MCF 10A (cell line): ENCODE measurements at regions not wholly inside any gene's neighbourhood (a gene's known extent, or its start where the extent isn't known, plus 50 kb on each side); places are given as distances from the start of the nearest gene placed in this dataset.

Source experiments
- BruUV-seq: library from RNA; stranded (reverse); fragments of 400-500 nt; replicated peaks from 2 replicates; lab custom pipeline; 2021; lab: Mats Ljungman, UMichigan
- CTCF ChIA-PET: fragments of 300-600 bp; sonication (Branson Sonifier 250); formaldehyde crosslinking; extraction: SDS; loops from one replicate; lab custom pipeline; 2021; ENCODE audit warnings: antibody characterized with exemption, inconsistent platforms; lab: Yijun Ruan, JAX
- POLR2A ChIA-PET: fragments of 300-600, 350-650 bp; sonication (Branson Sonifier 250); formaldehyde crosslinking; extraction: SDS; loops from one replicate; lab custom pipeline; 2020; ENCODE audit warnings: antibody characterized with exemption, inconsistent platforms; lab: Yijun Ruan, JAX
- DNase-seq: peaks from one replicate; pipeline ENCODE4 v3.0.0-alpha.2; 2018; ENCODE audit not compliant: unreplicated experiment
- H3K27ac Mint-ChIP-seq: one replicate; pipeline ENCODE4 v1.8.0; 2022; ENCODE audit warnings: mild to moderate bottlenecking, low read depth, mixed read lengths; ENCODE audit not compliant: unreplicated experiment
- H3K27me3 Mint-ChIP-seq: one replicate; pipeline ENCODE4 v1.8.0; 2022; ENCODE audit warnings: mixed read lengths; ENCODE audit not compliant: insufficient read depth, unreplicated experiment
- H3K36me3 Mint-ChIP-seq: one replicate; pipeline ENCODE4 v1.8.0; 2022; ENCODE audit warnings: mild to moderate bottlenecking, moderate library complexity, mixed read lengths; ENCODE audit not compliant: insufficient read depth, unreplicated experiment
- H3K4me1 Mint-ChIP-seq: one replicate; pipeline ENCODE4 v1.8.0; 2022; ENCODE audit warnings: mixed read lengths; ENCODE audit not compliant: insufficient read depth, unreplicated experiment
- H3K4me3 Mint-ChIP-seq: one replicate; pipeline ENCODE4 v1.8.0; 2022; ENCODE audit warnings: mild to moderate bottlenecking, moderate library complexity, mixed read lengths; ENCODE audit not compliant: unreplicated experiment
- H3K9me3 Mint-ChIP-seq: one replicate; pipeline ENCODE4 v1.8.0; 2022; ENCODE audit warnings: mixed read lengths; ENCODE audit not compliant: unreplicated experiment
- intact Hi-C: fragments of 100-400 bp; cut with micrococcal nuclease; formaldehyde crosslinking; loops from 2 replicates; pipeline ENCODE4 v1.14.1; 2022
- TF ChIP-seq, protein P1 (sequence below): fragments of 200-600 bp; IDR thresholded peaks from one replicate; pipeline ENCODE4 v1.8.0; 2022; ENCODE audit warnings: antibody characterized with exemption, mild to moderate bottlenecking; ENCODE audit not compliant: unreplicated experiment

GRCh38 chr5:3659907-3660306 is 64.3 kb downstream of the IRX1 start:
- Mint-ChIP-seq H3K9me3 (no peaks in the 10 kb centered on the region), H3K4me1 (no peaks in the 10 kb centered on the region), H3K36me3 (no peaks in the 10 kb centered on the region), H3K4me3 (no peak overlapping the region), H3K27ac (no peak overlapping the region), H3K27me3 (no peaks in the 10 kb centered on the region)
- ChIA-PET CTCF (no interaction called here), POLR2A (no interaction called here)
- intact Hi-C loops = no loop called here
- no peak for DNase-seq
- no TSS peak for BruUV-seq
- TF ChIP-seq, protein P1, sequence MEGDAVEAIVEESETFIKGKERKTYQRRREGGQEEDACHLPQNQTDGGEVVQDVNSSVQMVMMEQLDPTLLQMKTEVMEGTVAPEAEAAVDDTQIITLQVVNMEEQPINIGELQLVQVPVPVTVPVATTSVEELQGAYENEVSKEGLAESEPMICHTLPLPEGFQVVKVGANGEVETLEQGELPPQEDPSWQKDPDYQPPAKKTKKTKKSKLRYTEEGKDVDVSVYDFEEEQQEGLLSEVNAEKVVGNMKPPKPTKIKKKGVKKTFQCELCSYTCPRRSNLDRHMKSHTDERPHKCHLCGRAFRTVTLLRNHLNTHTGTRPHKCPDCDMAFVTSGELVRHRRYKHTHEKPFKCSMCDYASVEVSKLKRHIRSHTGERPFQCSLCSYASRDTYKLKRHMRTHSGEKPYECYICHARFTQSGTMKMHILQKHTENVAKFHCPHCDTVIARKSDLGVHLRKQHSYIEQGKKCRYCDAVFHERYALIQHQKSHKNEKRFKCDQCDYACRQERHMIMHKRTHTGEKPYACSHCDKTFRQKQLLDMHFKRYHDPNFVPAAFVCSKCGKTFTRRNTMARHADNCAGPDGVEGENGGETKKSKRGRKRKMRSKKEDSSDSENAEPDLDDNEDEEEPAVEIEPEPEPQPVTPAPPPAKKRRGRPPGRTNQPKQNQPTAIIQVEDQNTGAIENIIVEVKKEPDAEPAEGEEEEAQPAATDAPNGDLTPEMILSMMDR = no peak

GRCh38 chr5:3660630-3661029 is 65.0 kb downstream of the IRX1 start:
- TF ChIP-seq, protein P1 = no peak
- no peaks in the 10 kb centered on the region for H3K27me3 Mint-ChIP-seq
- ChIA-PET CTCF (interaction anchor here (0.5 kb wide), 1 partner anchor 827 kb away, joined by 3 read pairs; no protein-coding TSS in a partner anchor), POLR2A (interaction anchor here (0.6 kb wide), 1 partner anchor 159 kb away, joined by 3 read pairs; no protein-coding TSS in a partner anchor)
- H3K4me3 Mint-ChIP-seq = no peak overlapping the region
- DNase-seq = no peak
- H3K27ac Mint-ChIP-seq = no peak overlapping the region
- no TSS peak for BruUV-seq
- H3K36me3 Mint-ChIP-seq = no peaks in the 10 kb centered on the region
- intact Hi-C loops = no loop called here
- H3K9me3 Mint-ChIP-seq = no peaks in the 10 kb centered on the region
- no peaks in the 10 kb centered on the region for H3K4me1 Mint-ChIP-seq

- Mint-ChIP-seq H3K9me3 (no peaks in the 10 kb centered on the region), H3K27ac (no peak overlapping the region), H3K4me1 (no peaks in the 10 kb centered on the region), H3K4me3 (no peak overlapping the region), H3K27me3 (no peaks in the 10 kb centered on the region), H3K36me3 (no peaks in the 10 kb centered on the region)
- CTCF ChIA-PET = no interaction called here
- intact Hi-C loops = no loop called here
- DNase-seq = no peak
- TF ChIP-seq, protein P1 = no peak
- no TSS peak for BruUV-seq
- POLR2A ChIA-PET = no interaction called here
These were observed 66.2 kb downstream of the IRX1 start for GRCh38 chr5:3661755-3662296.

DNA sequence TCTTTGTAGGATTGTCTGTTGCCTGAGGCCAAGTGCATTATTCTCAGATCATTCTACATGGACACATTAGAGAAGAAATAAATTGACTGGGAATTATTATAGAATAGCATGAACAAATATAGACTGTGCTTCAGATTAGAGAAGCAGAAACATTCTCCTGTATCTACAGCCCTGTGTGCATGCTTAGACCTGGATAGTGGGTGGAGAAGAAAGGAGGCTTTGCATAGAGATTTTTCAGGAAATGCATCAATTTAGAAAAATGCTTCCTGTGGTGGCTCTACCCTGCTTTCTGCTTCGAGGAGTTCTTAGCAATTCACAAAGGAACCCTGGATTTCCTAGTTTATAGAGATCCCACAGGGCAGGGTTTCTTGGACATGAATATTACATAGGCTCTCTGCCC is 66.7 kb downstream of the IRX1 start:
- intact Hi-C loops = no loop called here
- Mint-ChIP-seq H3K4me1 (no peaks in the 10 kb centered on the region), H3K27me3 (no peaks in the 10 kb centered on the region), H3K36me3 (no peaks in the 10 kb centered on the region), H3K27ac (no peak overlapping the region), H3K4me3 (no peak overlapping the region), H3K9me3 (no peaks in the 10 kb centered on the region)
- POLR2A ChIA-PET = no interaction called here
- BruUV-seq = no TSS peak
- TF ChIP-seq, protein P1 = no peak
- DNase-seq = no peak
- CTCF ChIA-PET = no interaction called here
